Thyroid gland (tissue), 4 donors: ENCODE measurements at regions not wholly inside any gene's neighbourhood (a gene's known extent, or its start where the extent isn't known, plus 50 kb on each side); places are given as distances from the start of the nearest gene placed in this dataset.

Source experiments
- DNase-seq, 2 donors: peaks; one replicate each; pipeline ENCODE4 v3.0.0-alpha.2; 2019
- H3K27ac ChIP-seq, 3 donors: fragments of 200-600 bp; sonication (generic); 1 replicate in 2 of 3; 2 replicates in 1 of 3; pipeline ENCODE4 v1.5.1; 2016 to 2019; ENCODE audit warnings: mild to moderate bottlenecking in 1 of 3, moderate library complexity in 1 of 3
- H3K27me3 ChIP-seq: fragments of 200-600 bp; sonication (generic); one replicate; pipeline ENCODE4 v1.5.1; 2019
- H3K36me3 ChIP-seq, 2 donors: fragments of 200-600 bp; sonication (generic); one replicate each; pipeline ENCODE4 v1.5.1; 2016 to 2019
- H3K4me1 ChIP-seq, 2 donors: fragments of 200-600 bp; sonication (generic); one replicate each; pipeline ENCODE4 v1.5.1; 2017 to 2019
- H3K4me3 ChIP-seq, 3 donors: fragments of 200-600 bp; sonication (generic); replicated peaks in 1 of 3; 1 replicate in 2 of 3; 2 replicates in 1 of 3; pipeline ENCODE4 v1.5.1; 2016; ENCODE audit warnings: mild to moderate bottlenecking in 1 of 3
- H3K9me3 ChIP-seq: fragments of 200-600 bp; sonication (generic); one replicate; pipeline ENCODE4 v1.5.1; 2017
- POLR2A ChIP-seq, 2 donors: fragments of 450-650 bp; IDR thresholded peaks; one replicate each; pipeline ENCODE4 v1.6.1; 2017; ENCODE audit warnings: antibody characterized with exemption in 2 of 2, mild to moderate bottlenecking in 2 of 2, moderate library complexity in 1 of 2
- WGBS, 2 donors: methylation state at CpG; one replicate each; pipeline ENCODE4 v1.1.5; 2017; 5-methylcytosine and 5-hydroxymethylcytosine counted together
- intact Hi-C: fragments of 100-400 bp; cut with DNase I; formaldehyde crosslinking; loops from one replicate; pipeline ENCODE4 v1.15.1; 2023
- TF ChIP-seq, protein P1 (sequence below), 6 experiments: fragments of 200-600 bp in 3 of 6; fragments of 450-650 bp in 3 of 6; sonication (generic) in 3 of 6; IDR thresholded peaks; one replicate each; pipeline ENCODE4 v1.5.1; 2016 to 2019; ENCODE audit warnings: antibody characterized with exemption in 6 of 6, mild to moderate bottlenecking in 2 of 6, inconsistent platforms in 1 of 6, moderate library complexity in 1 of 6

DNA sequence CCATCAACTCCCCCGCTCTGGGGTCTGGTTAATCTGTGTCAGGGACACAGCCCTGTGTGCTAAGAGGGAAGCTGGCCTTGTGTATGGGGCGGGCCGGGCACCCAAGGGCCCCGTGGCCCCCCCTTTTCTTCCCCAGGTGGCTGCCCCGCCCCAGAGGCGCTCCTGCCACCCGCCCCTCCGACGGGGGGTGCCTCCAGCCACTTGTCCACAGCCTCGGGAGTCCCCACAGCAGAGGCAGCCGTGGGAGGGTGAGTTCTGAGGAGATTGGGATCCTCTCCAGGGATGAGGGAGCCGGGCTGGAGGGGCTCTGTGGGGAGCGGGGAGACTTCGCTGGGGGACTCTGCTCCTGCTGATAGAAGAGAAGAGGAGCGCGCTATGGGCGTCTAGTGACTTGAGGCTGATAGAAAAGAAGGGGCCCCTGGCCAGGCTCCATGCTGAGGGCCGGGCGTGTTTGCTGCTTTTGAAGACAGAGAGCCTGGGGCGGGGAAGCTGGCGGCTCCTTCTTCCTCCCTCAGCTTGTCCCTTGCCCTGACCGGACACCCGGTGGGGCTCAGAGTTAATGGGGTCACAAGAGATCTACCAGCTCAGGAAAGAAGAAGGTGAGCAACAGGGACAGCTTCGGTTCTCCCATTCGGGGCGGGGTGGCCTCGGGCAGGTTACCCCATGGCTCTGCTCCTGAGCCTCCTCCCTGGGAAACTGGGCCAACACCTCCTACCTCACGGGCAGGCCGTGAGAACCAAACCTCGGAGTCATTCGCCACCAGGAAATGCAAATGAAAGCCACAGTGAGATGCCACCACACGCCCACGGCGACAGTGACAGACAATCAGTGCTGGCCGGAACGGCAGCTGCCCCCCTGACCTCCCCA is 89.4 kb upstream of the TAF1B start:
- no peak overlapping the region for H3K4me3 ChIP-seq
- intact Hi-C loops, result no loop called here
- no peak for DNase-seq

DNA sequence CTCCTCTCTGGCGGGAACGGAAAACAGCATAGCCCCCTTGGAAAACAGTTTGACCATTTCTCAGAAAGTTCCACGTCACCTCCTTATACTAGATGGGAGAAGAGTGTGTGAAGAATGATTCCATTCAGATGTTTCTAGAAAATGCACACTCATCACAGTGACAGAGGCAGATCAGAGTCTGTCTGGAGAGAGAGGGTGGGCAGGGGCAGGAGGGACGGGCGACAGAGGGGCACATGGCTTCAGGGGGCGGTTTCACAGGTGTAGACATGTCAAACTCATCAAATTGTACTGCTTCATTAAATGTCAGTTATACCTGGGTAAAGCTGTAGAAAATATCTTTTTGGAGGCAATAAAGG is 88.8 kb upstream of the TAF1B start:
- no peak for DNase-seq
- Histone ChIP-seq H3K9me3 (no peaks in the 10 kb centered on the region), H3K36me3 (no peaks in the 10 kb centered on the region), H3K27ac (no peak overlapping the region), H3K27me3 (no peaks in the 10 kb centered on the region), H3K4me3 (no peak overlapping the region), H3K4me1 (peaks cover 20 to 28% of the 10 kb centered on the region in 2 donors)
- intact Hi-C loops, result no loop called here
- TF ChIP-seq, protein P1, sequence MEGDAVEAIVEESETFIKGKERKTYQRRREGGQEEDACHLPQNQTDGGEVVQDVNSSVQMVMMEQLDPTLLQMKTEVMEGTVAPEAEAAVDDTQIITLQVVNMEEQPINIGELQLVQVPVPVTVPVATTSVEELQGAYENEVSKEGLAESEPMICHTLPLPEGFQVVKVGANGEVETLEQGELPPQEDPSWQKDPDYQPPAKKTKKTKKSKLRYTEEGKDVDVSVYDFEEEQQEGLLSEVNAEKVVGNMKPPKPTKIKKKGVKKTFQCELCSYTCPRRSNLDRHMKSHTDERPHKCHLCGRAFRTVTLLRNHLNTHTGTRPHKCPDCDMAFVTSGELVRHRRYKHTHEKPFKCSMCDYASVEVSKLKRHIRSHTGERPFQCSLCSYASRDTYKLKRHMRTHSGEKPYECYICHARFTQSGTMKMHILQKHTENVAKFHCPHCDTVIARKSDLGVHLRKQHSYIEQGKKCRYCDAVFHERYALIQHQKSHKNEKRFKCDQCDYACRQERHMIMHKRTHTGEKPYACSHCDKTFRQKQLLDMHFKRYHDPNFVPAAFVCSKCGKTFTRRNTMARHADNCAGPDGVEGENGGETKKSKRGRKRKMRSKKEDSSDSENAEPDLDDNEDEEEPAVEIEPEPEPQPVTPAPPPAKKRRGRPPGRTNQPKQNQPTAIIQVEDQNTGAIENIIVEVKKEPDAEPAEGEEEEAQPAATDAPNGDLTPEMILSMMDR (IDR thresholded peaks at IDR 0.05), result no peak
- TF ChIP-seq POLR2A (IDR thresholded peaks at IDR 0.05), result no peak
- WGBS, 2 donors, result 91% methylated on average over 6 of the region's 6 CpGs

More for the DNA sequence above, 89.4 kb upstream of the TAF1B start:
- H3K27ac ChIP-seq, result no peak overlapping the region
- WGBS, 2 donors, result 74 to 77% methylated on average over 24 to 28 of the region's 36 CpGs
- no peak for TF ChIP-seq POLR2A (IDR thresholded peaks at IDR 0.05)
- TF ChIP-seq, protein P1 (IDR thresholded peaks at IDR 0.05), result no peak
- H3K27me3 ChIP-seq, result no peaks in the 10 kb centered on the region
- no peaks in the 10 kb centered on the region for H3K36me3 ChIP-seq
- peaks cover 15 to 22% of the 10 kb centered on the region in 2 donors for H3K4me1 ChIP-seq
- H3K9me3 ChIP-seq, result no peaks in the 10 kb centered on the region

DNA sequence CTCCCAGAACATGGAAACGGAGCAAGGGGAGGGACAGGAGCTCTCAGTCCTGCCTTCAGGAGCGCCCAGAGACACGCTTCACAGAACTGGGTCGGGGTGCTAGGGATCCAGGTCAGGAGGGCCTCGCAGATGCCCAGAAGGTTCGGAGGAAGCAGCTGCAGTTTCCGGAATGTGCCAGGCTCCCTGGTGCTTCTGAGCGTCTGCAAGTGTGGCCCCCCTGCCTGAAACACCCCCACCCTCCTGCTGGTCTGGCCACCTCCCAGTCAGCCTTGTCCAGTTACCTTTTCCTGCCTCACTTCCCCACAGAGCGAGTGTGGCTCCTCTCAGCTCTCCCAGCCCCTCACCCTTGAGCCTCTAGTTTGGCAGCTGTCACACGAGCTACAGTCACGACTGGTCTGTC is 88.3 kb upstream of the TAF1B start:
- DNase-seq, result no peak
- H3K27ac ChIP-seq, result no peak overlapping the region
- H3K27me3 ChIP-seq, result no peaks in the 10 kb centered on the region
- H3K4me3 ChIP-seq, result no peak overlapping the region
- TF ChIP-seq, protein P1 (IDR thresholded peaks at IDR 0.05), result no peak
- TF ChIP-seq POLR2A (IDR thresholded peaks at IDR 0.05), result no peak
- H3K4me1 ChIP-seq, result peaks cover 20 to 28% of the 10 kb centered on the region in 2 donors
- WGBS, 2 donors, result 80 to 93% methylated on average over 9 to 11 of the region's 11 CpGs
- intact Hi-C loops, result no loop called here
- H3K9me3 ChIP-seq, result no peaks in the 10 kb centered on the region
- no peaks in the 10 kb centered on the region for H3K36me3 ChIP-seq

DNA sequence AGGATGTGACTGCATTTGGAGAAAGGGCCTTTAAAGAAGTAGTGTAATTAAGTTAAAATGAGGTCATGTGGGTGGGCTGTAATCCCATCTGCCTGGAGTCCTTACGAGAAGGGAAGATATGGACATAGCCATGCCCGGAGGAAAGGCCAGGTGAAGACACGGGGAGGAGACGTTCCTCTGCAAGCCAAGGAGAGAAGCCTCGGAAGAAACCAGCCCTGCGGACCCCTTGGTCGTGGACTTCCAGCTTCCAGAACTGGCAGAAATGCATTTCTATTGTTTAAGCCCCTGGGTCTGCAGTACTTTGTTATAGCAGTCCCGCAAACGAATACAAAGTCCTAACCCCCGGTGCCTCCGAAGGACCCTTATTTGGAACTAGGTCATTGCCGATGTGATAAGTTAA is 87.6 kb upstream of the TAF1B start:
- Histone ChIP-seq H3K4me1 (peaks cover 20 to 28% of the 10 kb centered on the region in 2 donors), H3K27ac (no peak overlapping the region), H3K36me3 (no peaks in the 10 kb centered on the region), H3K27me3 (no peaks in the 10 kb centered on the region), H3K4me3 (no peak overlapping the region), H3K9me3 (no peaks in the 10 kb centered on the region)
- intact Hi-C loops, result no loop called here
- no peak for DNase-seq
- TF ChIP-seq, protein P1 (IDR thresholded peaks at IDR 0.05), result no peak
- no peak for TF ChIP-seq POLR2A (IDR thresholded peaks at IDR 0.05)
- 95 to 97% methylated on average over 12 of the region's 12 CpGs for WGBS, 2 donors

DNA sequence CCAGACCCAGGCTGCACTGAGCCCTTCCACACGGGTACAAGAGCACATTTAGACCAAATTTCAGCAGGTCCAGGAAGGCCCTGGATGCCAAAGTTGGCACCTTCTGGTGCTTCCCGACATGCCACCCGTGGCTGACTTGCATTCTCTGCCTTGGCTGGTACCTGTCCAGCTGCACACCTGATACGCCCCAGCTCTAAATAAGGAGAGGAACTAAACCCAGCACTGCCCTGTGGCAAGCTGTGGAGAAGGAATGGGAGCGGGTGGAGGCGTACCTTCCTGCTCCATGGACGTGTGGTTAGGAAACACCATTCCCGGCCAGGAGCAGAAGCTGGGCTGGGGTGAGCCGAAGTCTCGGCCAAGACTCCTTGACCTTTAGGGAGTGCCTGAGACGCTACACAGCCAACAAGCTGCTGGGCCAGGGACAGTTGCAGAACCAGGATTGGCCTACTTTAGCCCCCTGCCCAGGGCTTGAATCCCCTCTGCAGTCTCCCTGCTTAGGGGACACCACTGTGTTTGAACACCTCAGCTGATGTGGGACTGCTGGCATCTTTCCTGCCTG is 86.5 kb upstream of the TAF1B start:
- DNase-seq, result no peak
- Histone ChIP-seq H3K4me3 (no peak overlapping the region), H3K27me3 (no peaks in the 10 kb centered on the region), H3K27ac (no peak overlapping the region), H3K36me3 (no peaks in the 10 kb centered on the region), H3K4me1 (peaks cover 20 to 28% of the 10 kb centered on the region in 2 donors), H3K9me3 (no peaks in the 10 kb centered on the region)
- 84 to 85% methylated on average over 10 to 11 of the region's 11 CpGs for WGBS, 2 donors
- TF ChIP-seq, protein P1 (IDR thresholded peaks at IDR 0.05), result no peak
- intact Hi-C loops, result no loop called here
